IMR-90 (cell line): ENCODE measurements at regions not wholly inside any gene's neighbourhood (a gene's known extent, or its start where the extent isn't known, plus 50 kb on each side); places are given as distances from the start of the nearest gene placed in this dataset.

Experiments
- ATAC-seq: fragments of 200-7000 bp; cut with Tn5 transposase; 2 replicates; pipeline ENCODE4 v1.9.1; 2020; ENCODE audit warnings: low read depth, mild to moderate bottlenecking, moderate library complexity
- BruUV-seq: library from RNA; stranded (reverse); fragments of 400-500 nt; replicated peaks from 2 replicates; lab custom pipeline; 2021; lab: Mats Ljungman, UMichigan
- CTCF ChIA-PET: fragments of 300-600 bp; formaldehyde crosslinking; extraction: SDS; loops from one replicate; lab custom pipeline; 2021; ENCODE audit warnings: antibody characterized with exemption; lab: Yijun Ruan, JAX
- POLR2A ChIA-PET: fragments of 300-600 bp; sonication (Branson Sonifier 250); formaldehyde crosslinking; loops from one replicate; lab custom pipeline; 2022; ENCODE audit warnings: antibody characterized with exemption; ENCODE audit not compliant: unreplicated experiment; lab: Charles Lee
- DNase-seq: peaks from one replicate; pipeline ENCODE4 v3.0.0; 2013
- H2AFZ ChIP-seq: replicated peaks from 2 replicates; pipeline ENCODE3; 2013; ENCODE audit warnings: low read length, mild to moderate bottlenecking; ENCODE audit not compliant: poor library complexity
- H2AK5ac ChIP-seq: 2 replicates; pipeline ENCODE4 v1.6.1; 2013; ENCODE audit warnings: low read depth, low read length, inconsistent platforms
- H2AK9ac ChIP-seq: replicated peaks from 2 replicates; pipeline ENCODE3; 2013; ENCODE audit warnings: mild to moderate bottlenecking, low read depth, low read length, moderate library complexity; ENCODE audit not compliant: poor library complexity
- H2BK120ac ChIP-seq: 2 replicates; pipeline ENCODE4 v1.6.1; 2013; ENCODE audit warnings: low read depth, low read length, inconsistent platforms
- H2BK15ac ChIP-seq: 3 replicates; pipeline ENCODE4 v1.6.1; 2013; ENCODE audit warnings: low read depth, low read length, inconsistent platforms
- H2BK20ac ChIP-seq: 2 replicates; pipeline ENCODE4 v1.6.1; 2013; ENCODE audit warnings: low read depth, mild to moderate bottlenecking, inconsistent platforms, low read length, moderate library complexity
- H2BK5ac ChIP-seq: 2 replicates; pipeline ENCODE4 v1.6.1; 2013; ENCODE audit warnings: mild to moderate bottlenecking, low read depth, low read length, inconsistent platforms; ENCODE audit not compliant: poor library complexity, severe bottlenecking
- H3K14ac ChIP-seq: replicated peaks from 2 replicates; pipeline ENCODE4 v1.6.1; 2013; ENCODE audit warnings: low read depth, low read length, inconsistent platforms
- H3K18ac ChIP-seq: 2 replicates; pipeline ENCODE4 v1.6.1; 2013; ENCODE audit warnings: low read depth, low read length, control low read depth
- H3K23ac ChIP-seq: 2 replicates; pipeline ENCODE4 v1.6.1; 2013; ENCODE audit warnings: low read depth, low read length, inconsistent platforms
- H3K27ac ChIP-seq: 2 replicates; pipeline ENCODE4 v1.5.1; 2013; ENCODE audit warnings: mild to moderate bottlenecking, control low read depth, low read length; ENCODE audit not compliant: insufficient read depth
- H3K27me3 ChIP-seq: 2 replicates; pipeline ENCODE4 v1.6.1; 2013; ENCODE audit warnings: low read length; ENCODE audit not compliant: control insufficient read depth, insufficient read depth
- H3K36me3 ChIP-seq: 2 replicates; pipeline ENCODE4 v1.6.1; 2013; ENCODE audit warnings: low read length, mixed read lengths; ENCODE audit not compliant: control insufficient read depth, insufficient read depth
- H3K4ac ChIP-seq: 2 replicates; pipeline ENCODE4 v1.6.1; 2013; ENCODE audit warnings: low read depth, low read length, inconsistent platforms
- H3K4me1 ChIP-seq: 2 replicates; pipeline ENCODE4 v1.6.1; 2013; ENCODE audit warnings: low read length, mixed read lengths; ENCODE audit not compliant: control insufficient read depth, insufficient read depth
- H3K4me2 ChIP-seq: 2 replicates; pipeline ENCODE4 v1.6.1; 2013; ENCODE audit warnings: low read depth, mild to moderate bottlenecking, control low read depth, low read length, moderate library complexity
- H3K4me3 ChIP-seq: 2 replicates; pipeline ENCODE4 v1.5.1; 2013; ENCODE audit warnings: low read depth, mild to moderate bottlenecking, control low read depth, low read length, moderate library complexity; ENCODE audit not compliant: insufficient read depth
- H3K56ac ChIP-seq: 2 replicates; pipeline ENCODE4 v1.6.1; 2013; ENCODE audit warnings: low read length, inconsistent platforms; ENCODE audit not compliant: insufficient read depth; ENCODE audit errors: extremely low read depth
- H3K79me1 ChIP-seq, 2 experiments: 2 replicates each; pipeline ENCODE4 v1.6.1; 2013; ENCODE audit warnings: low read length in 2 of 2, inconsistent platforms in 1 of 2, low read depth in 1 of 2
- H3K9ac ChIP-seq: 2 replicates; pipeline ENCODE4 v1.6.1; 2013; ENCODE audit warnings: low read depth, low read length, control low read depth
- H3K9me1 ChIP-seq: 2 replicates; pipeline ENCODE4 v1.6.1; 2013; ENCODE audit warnings: low read length, inconsistent platforms; ENCODE audit not compliant: insufficient read depth
- H3K9me3 ChIP-seq: 2 replicates; pipeline ENCODE4 v1.6.1; 2013; ENCODE audit warnings: low read length; ENCODE audit not compliant: control insufficient read depth, insufficient read depth
- H4K20me1 ChIP-seq: 2 replicates; pipeline ENCODE4 v1.6.1; 2013; ENCODE audit warnings: low read length, inconsistent platforms; ENCODE audit not compliant: insufficient read depth
- H4K5ac ChIP-seq: 2 replicates; pipeline ENCODE4 v1.6.1; 2013; ENCODE audit warnings: mild to moderate bottlenecking, low read depth, low read length, control low read depth
- H4K8ac ChIP-seq, 2 experiments: 2 replicates each; pipeline ENCODE4 v1.6.1; 2013; ENCODE audit warnings: low read depth in 2 of 2, low read length in 2 of 2, control low read depth in 1 of 2, inconsistent platforms in 1 of 2
- H4K91ac ChIP-seq: 2 replicates; pipeline ENCODE4 v1.6.1; 2013; ENCODE audit warnings: low read depth, low read length, inconsistent platforms; ENCODE audit not compliant: insufficient read depth
- CTCF ChIP-seq: conservative IDR thresholded peaks from 2 replicates; pipeline ENCODE4 v1.5.1; 2012; ENCODE audit warnings: mild to moderate bottlenecking, low read depth, low read length, improper control_type of control experiment
- POLR2A ChIP-seq: IDR thresholded peaks from 2 replicates; pipeline ENCODE4 v1.6.1; 2012; ENCODE audit warnings: mild to moderate bottlenecking, low read depth, low read length
- RAD21 ChIP-seq: IDR thresholded peaks from 2 replicates; pipeline ENCODE4 v1.6.1; 2012; ENCODE audit warnings: low read length, improper control_type of control experiment
- RCOR1 ChIP-seq: IDR thresholded peaks from 2 replicates; pipeline ENCODE4 v1.6.1; 2012; ENCODE audit warnings: mild to moderate bottlenecking, low read length, improper control_type of control experiment; ENCODE audit not compliant: insufficient replicate concordance
- WGBS, 2 experiments: methylation state at CpG; one replicate each; pipeline versions ENCODE4 v1.1.5 to v1.1.7; 2013; ENCODE audit warnings: missing lambda C conversion rate in 2 of 2; ENCODE audit not compliant: insufficient read length in 1 of 2; ENCODE audit errors: extremely low coverage in 2 of 2; 5-methylcytosine and 5-hydroxymethylcytosine counted together
- dilution Hi-C: fragments of 300-500 bp; cut with HindIII; formaldehyde crosslinking; loops from one replicate; pipeline ENCODE4 v1.14.3; 2018; ENCODE audit warnings: low sequenced_read_pairs; ENCODE audit not compliant: unreplicated experiment
- in situ Hi-C: fragments of 300-500 bp; cut with MboI; formaldehyde crosslinking; loops from 3 replicates; pipeline ENCODE4 v1.14.3; 2019; ENCODE audit warnings: low sequenced_read_pairs, inconsistent platforms, mixed read lengths
- intact Hi-C: fragments of 100-400 bp; cut with micrococcal nuclease; formaldehyde crosslinking; loops from 2 replicates; pipeline ENCODE4 v1.10.0; 2022
- TF ChIP-seq, protein P1 (sequence below): fragments of 150-350 bp; IDR thresholded peaks from 2 replicates; pipeline ENCODE4 v1.6.1; 2017; ENCODE audit warnings: mild to moderate bottlenecking, antibody characterized with exemption, low read length, low read depth

- H3K4me1 ChIP-seq = no peaks in the 10 kb centered on the region
- TF ChIP-seq RCOR1 (no peak), CTCF (no peak), RAD21 (no peak), POLR2A (no peak)
- TF ChIP-seq, protein P1, sequence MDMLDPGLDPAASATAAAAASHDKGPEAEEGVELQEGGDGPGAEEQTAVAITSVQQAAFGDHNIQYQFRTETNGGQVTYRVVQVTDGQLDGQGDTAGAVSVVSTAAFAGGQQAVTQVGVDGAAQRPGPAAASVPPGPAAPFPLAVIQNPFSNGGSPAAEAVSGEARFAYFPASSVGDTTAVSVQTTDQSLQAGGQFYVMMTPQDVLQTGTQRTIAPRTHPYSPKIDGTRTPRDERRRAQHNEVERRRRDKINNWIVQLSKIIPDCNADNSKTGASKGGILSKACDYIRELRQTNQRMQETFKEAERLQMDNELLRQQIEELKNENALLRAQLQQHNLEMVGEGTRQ = no peak
- ATAC-seq = no peak
- POLR2A ChIA-PET = no interaction called here
- intact Hi-C loops (no loop called here), in situ Hi-C loops (no loop called here), dilution Hi-C loops (no loop called here)
- H2BK5ac ChIP-seq = no peak overlapping the region
- H3K4me3 ChIP-seq = no peak overlapping the region
- H2AK9ac ChIP-seq = no peak overlapping the region
- H3K18ac ChIP-seq = no peak overlapping the region
- no peak overlapping the region for H3K56ac ChIP-seq
- H4K20me1 ChIP-seq = no peaks in the 10 kb centered on the region
- no peak overlapping the region for H4K8ac ChIP-seq
- no peak overlapping the region for H2AFZ ChIP-seq
- no TSS peak for BruUV-seq
- H3K79me1 ChIP-seq = no peaks in the 10 kb centered on the region
- H3K27me3 ChIP-seq = no peaks in the 10 kb centered on the region
- H4K91ac ChIP-seq = no peak overlapping the region
- no peak for DNase-seq
- H3K14ac ChIP-seq = no peak overlapping the region
- CTCF ChIA-PET = no interaction called here
- no peak overlapping the region for H2BK15ac ChIP-seq
- no peak overlapping the region for H3K4me2 ChIP-seq
- no peak overlapping the region for H2AK5ac ChIP-seq
- no peak overlapping the region for H3K4ac ChIP-seq
- no peaks in the 10 kb centered on the region for H3K9me1 ChIP-seq
- H4K5ac ChIP-seq = no peak overlapping the region
- WGBS, 2 experiments = 20% methylated on average over 1 of the region's 1 CpG; no CpG with 5 or more reads in 1 of the 2 experiments
- H3K9me3 ChIP-seq = peaks cover 3% of the 10 kb centered on the region
- H3K27ac ChIP-seq = no peak overlapping the region
- H3K36me3 ChIP-seq = no peaks in the 10 kb centered on the region
- H2BK120ac ChIP-seq = no peak overlapping the region
- H2BK20ac ChIP-seq = no peak overlapping the region
- H3K9ac ChIP-seq = no peak overlapping the region
- no peak overlapping the region for H3K23ac ChIP-seq
Measured at GRCh38 chr13:70457474-70457873, 349.2 kb upstream of the KLHL1 start.
